ENCODE measurements at regions not wholly inside any gene's neighbourhood (a gene's known extent, or its start where the extent isn't known, plus 50 kb on each side); places are given as distances from the start of the nearest gene placed in this dataset.

GRCh38 chr1:102431253-102431652 is 434.5 kb upstream of the OLFM3 start:
- no peak overlapping the region for H3K4me3 Mint-ChIP-seq (ENCODE audit: unreplicated experiment)
- H3K9me3 Mint-ChIP-seq (ENCODE audit: unreplicated experiment) = no peaks in the 10 kb centered on the region
- H3K27me3 Mint-ChIP-seq (ENCODE audit: unreplicated experiment) = peaks cover 1% of the 10 kb centered on the region
- DNase-seq (ENCODE audit: low spot score) = no peak
- H3K27ac Mint-ChIP-seq (ENCODE audit: unreplicated experiment) = no peak overlapping the region
- no peaks in the 10 kb centered on the region for H3K36me3 Mint-ChIP-seq (ENCODE audit: low read depth, unreplicated experiment)
- TF ChIP-seq CTCF (IDR thresholded peaks at IDR 0.05; ENCODE audit: unreplicated experiment) = no peak
- no peaks in the 10 kb centered on the region for H3K4me1 Mint-ChIP-seq (ENCODE audit: unreplicated experiment)

GRCh38 chr1:102420034-102420433 is 423.3 kb upstream of the OLFM3 start:
- H3K9me3 Mint-ChIP-seq (ENCODE audit: unreplicated experiment) = no peaks in the 10 kb centered on the region
- no peak overlapping the region for H3K27ac Mint-ChIP-seq (ENCODE audit: unreplicated experiment)
- no peaks in the 10 kb centered on the region for H3K36me3 Mint-ChIP-seq (ENCODE audit: low read depth, unreplicated experiment)
- no peak for TF ChIP-seq CTCF (IDR thresholded peaks at IDR 0.05; ENCODE audit: unreplicated experiment)
- no peak overlapping the region for H3K4me3 Mint-ChIP-seq (ENCODE audit: unreplicated experiment)
- H3K4me1 Mint-ChIP-seq (ENCODE audit: unreplicated experiment) = no peaks in the 10 kb centered on the region
- no peak for DNase-seq (ENCODE audit: low spot score)
- H3K27me3 Mint-ChIP-seq (ENCODE audit: unreplicated experiment) = no peaks in the 10 kb centered on the region

Data from endothelial cell (in vitro differentiated cells).